Stimulated activated CD4-positive, alpha-beta T cell treated with anti-CD3 and anti-CD28 coated beads, Interleukin-12 subunit alpha, Interleukin-12 subunit beta, amount 100 ng/mL, for 24 hours (primary cell): ENCODE measurements at regions not wholly inside any gene's neighbourhood (a gene's known extent, or its start where the extent isn't known, plus 50 kb on each side); places are given as distances from the start of the nearest gene placed in this dataset.
"Not testable (repeated sequence)": the region's sequence is repeated elsewhere in the genome, so short reads cannot be mapped to it uniquely, and the experiment has no call there.

Experiments used
- DNase-seq, 2 experiments: peaks; one replicate each; pipeline ENCODE4 v3.0.0-alpha.2; 2020; ENCODE audit warnings: low read depth in 2 of 2

GRCh38 chr11:86147004-86147403, 78.1 kb upstream of the PICALM start:
- no peak for DNase-seq

GRCh38 chr11:86145439-86146156, 76.7 kb upstream of the PICALM start:
- no peak for DNase-seq

GRCh38 chr11:86144846-86145245, 76.0 kb upstream of the PICALM start:
- DNase-seq: no peak

- DNase-seq: not testable (repeated sequence)
Measured at GRCh38 chr11:86144087-86144486, 75.2 kb upstream of the PICALM start.

- no peak for DNase-seq
Measured at GRCh38 chr11:86143087-86144030, 74.5 kb upstream of the PICALM start.

- no peak for DNase-seq
Measured at GRCh38 chr11:86142170-86142569, 73.3 kb upstream of the PICALM start.

- DNase-seq: no peak
Measured at GRCh38 chr11:86141727-86142126, 72.8 kb upstream of the PICALM start.

- no peak for DNase-seq
Measured at GRCh38 chr11:86140334-86140990, 71.6 kb upstream of the PICALM start.

GRCh38 chr11:86138958-86139357, 70.1 kb upstream of the PICALM start:
- DNase-seq: no peak

- no peak for DNase-seq
Measured at GRCh38 chr11:86136538-86136937, 67.7 kb upstream of the PICALM start.

GRCh38 chr11:86135319-86135714, 66.4 kb upstream of the PICALM start:
- DNase-seq: no peak

GRCh38 chr11:86134580-86135318, 65.9 kb upstream of the PICALM start:
- DNase-seq: no peak

GRCh38 chr11:86132667-86133249, 63.9 kb upstream of the PICALM start:
- DNase-seq: no peak

GRCh38 chr11:86129740-86130540, 61.1 kb upstream of the PICALM start:
- DNase-seq: no peak

GRCh38 chr11:86128914-86129313, 60.0 kb upstream of the PICALM start:
- no peak for DNase-seq

GRCh38 chr11:86126862-86127261, 58.0 kb upstream of the PICALM start:
- no peak for DNase-seq

- no peak for DNase-seq
Measured at GRCh38 chr11:86124251-86125233, 55.7 kb upstream of the PICALM start.

GRCh38 chr11:86122773-86123172, 53.9 kb upstream of the PICALM start:
- DNase-seq: no peak

GRCh38 chr11:86120807-86121206, 51.9 kb upstream of the PICALM start:
- DNase-seq: no peak
